ENCODE measurements at regions not wholly inside any gene's neighbourhood (a gene's known extent, or its start where the extent isn't known, plus 50 kb on each side); places are given as distances from the start of the nearest gene placed in this dataset.
"Not testable (repeated sequence)": the region's sequence is repeated elsewhere in the genome, so short reads cannot be mapped to it uniquely, and the experiment has no call there.

DNA sequence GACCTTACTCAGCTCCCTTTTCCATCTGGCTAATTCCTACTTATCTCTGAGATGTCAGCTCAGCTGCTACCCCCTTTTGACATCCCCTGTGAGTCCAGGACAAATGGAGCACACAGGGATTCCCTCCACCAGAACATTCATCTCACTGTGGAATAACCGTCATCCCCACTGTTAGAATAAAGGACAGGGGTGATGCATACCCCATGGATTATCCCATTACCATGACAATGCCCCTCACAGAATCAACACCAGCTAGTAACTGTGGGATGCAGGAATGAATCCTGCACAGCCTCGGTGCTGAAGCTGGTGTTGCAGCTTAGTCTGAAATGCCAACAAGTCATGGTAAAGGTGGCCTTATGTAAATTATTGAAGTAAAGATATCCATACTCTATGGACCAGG is 624.8 kb upstream of the RAB6C start:
- DNase-seq: no peak

- DNase-seq: no peak
Observed at GRCh38 chr2:129361688-129362087, 617.8 kb upstream of the RAB6C start.

GRCh38 chr2:129366263-129366662 is 613.2 kb upstream of the RAB6C start:
- no peak for DNase-seq

- DNase-seq: no peak
Observed at GRCh38 chr2:129367107-129367506, 612.4 kb upstream of the RAB6C start.

DNA sequence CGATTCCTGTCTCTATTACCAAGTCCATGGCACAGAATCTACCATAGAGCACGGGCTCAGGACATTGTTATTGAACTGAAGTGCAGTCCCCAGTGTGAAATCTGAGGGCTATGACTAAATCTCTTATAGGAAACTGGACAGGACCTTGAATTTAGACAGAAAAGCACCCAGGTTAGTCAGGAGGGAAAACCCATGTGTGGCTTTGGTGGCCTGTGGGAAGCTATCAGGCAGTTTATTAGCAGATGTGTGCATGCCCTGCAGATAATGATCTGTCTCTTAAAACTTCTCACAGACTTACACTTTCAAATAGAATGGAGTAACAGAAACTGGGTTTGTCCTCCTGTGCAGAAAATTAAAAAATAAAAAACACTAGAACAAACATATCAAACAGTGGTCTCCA is 610.0 kb upstream of the RAB6C start:
- DNase-seq: no peak

- no peak for DNase-seq
Observed at GRCh38 chr2:129374452-129374851, 605.0 kb upstream of the RAB6C start.

- DNase-seq: no peak
Observed at GRCh38 chr2:129375632-129376425, 603.6 kb upstream of the RAB6C start.

GRCh38 chr2:129376426-129377077 is 602.9 kb upstream of the RAB6C start:
- DNase-seq: no peak

DNA sequence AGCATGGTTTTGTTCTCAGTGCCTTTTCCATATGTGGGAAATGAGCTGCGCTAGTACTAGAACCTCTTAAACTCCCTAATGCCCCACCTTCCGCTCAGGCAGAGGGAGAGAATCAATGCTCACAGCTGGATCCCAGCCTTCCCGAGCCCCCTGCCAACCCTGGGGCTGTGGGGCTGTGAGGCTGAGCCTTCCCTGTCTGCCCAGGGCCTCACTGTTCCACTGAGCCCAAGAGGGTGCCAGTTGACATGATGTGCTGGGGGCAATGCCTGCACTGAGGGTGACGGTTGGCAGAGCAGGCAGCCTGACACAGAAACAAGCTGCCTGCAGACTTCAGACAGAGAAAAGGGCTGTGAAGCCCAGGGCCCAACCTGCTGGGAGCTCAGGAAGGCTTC is 602.4 kb upstream of the RAB6C start:
- DNase-seq: no peak

DNA sequence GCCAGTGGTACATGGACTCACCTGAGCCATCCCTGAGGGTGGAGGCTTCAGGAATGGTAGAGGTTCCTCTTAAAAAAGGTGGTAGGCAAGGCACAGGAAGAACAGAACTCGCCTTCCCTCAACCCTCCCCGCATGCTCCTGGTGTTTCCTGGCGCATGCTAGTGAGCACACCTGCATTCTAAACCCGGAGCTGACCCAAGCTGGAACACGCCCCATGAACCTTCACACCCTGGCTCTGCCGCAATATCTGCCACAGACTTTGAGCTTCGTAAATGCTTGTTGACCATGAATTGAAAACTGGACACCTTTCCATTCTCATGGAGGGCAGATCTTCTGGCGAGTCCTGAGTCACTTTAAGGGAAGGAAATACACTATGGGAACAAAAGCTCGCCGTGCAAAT is 601.3 kb upstream of the RAB6C start:
- no peak for DNase-seq

- no peak for DNase-seq
Observed at GRCh38 chr2:129379411-129379810, 600.1 kb upstream of the RAB6C start.

GRCh38 chr2:129381789-129382188 is 597.7 kb upstream of the RAB6C start:
- DNase-seq: no peak

DNA sequence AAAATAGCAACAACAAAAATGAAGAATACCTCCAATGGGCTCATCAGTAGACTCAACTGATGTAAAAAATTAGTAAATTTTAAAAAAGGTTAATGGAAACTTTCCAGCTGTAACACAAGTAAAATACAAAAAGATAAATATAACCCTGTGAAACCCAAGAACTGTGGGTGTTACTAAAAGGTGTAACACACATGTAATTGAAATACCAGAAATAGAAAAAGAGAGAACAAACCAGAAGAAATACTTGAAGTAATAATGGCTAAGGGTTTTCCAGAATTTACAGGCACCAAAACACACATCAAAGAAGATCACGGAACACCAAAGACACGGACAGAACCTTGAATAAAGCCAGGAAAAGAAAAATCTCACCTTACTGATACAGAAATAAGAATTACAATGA is 590.6 kb upstream of the RAB6C start:
- no peak for DNase-seq

DNA sequence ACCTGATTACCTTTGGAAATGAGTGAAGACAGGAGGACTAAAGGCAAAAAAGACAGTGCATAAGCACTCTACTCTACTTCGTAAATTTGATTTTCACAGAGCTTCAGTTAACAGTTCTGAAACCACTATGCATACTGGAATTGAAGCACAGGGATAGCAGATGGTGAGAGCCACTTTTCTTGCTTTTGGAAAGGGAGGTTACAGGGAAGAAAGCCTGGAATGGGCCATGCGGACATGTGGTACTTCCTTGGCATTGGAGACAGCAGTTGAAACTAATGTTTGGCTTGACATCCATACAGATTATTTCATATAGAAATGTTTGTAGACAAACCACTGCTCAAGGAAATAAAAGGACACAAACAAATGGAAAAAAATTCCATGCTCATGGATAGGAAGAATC is 585.6 kb upstream of the RAB6C start:
- no peak for DNase-seq

DNA sequence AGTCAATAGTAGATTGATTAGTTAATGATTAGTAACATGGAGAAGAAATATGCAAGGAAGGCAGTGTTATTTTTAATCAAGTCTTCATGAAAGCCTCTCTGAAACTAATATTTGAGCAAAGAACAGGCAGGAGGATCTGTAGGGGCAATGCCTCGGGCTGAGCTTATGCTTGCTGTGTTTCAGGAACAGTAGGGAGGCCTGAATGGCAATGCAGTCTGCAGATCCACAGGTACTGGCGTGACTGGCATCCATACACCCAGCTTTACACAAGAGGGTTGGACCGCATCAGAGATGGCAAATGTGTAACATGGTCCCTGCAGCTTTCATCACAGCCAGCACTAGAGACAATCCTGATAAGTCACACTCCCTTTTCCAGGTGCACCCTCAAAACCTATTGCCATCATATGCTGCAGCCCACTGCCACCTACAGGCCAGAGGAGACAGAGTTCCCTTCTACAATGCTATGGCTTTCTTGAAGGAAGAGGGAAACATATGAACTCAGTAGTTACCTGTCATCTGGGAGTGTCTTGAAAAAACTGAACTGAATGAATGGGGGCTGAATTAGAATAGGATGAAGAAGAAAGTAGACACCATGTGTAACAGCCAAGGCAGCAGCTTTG is 582.4 kb upstream of the RAB6C start:
- DNase-seq: no peak

DNA sequence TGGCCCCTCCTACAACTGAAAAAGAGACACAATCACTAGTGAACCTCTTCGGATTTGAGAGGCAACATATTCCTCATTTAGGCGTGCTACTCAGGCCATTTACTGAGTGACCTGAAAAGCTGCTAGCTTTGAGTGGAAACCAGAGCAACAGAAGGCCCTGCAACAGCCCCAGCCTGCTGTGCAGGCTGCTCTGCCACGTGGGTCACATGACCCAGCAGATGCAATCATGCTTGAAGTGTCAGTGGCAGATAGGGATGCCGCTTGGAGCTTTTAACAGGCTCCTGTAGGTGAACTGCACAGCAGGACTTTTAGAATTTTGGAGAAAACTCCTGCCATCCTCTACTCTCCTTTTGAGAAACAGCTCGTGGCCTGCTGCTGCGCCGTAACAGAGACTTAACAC is 578.6 kb upstream of the RAB6C start:
- no peak for DNase-seq

- DNase-seq: no peak
Observed at GRCh38 chr2:129402076-129402475, 577.4 kb upstream of the RAB6C start.

DNA sequence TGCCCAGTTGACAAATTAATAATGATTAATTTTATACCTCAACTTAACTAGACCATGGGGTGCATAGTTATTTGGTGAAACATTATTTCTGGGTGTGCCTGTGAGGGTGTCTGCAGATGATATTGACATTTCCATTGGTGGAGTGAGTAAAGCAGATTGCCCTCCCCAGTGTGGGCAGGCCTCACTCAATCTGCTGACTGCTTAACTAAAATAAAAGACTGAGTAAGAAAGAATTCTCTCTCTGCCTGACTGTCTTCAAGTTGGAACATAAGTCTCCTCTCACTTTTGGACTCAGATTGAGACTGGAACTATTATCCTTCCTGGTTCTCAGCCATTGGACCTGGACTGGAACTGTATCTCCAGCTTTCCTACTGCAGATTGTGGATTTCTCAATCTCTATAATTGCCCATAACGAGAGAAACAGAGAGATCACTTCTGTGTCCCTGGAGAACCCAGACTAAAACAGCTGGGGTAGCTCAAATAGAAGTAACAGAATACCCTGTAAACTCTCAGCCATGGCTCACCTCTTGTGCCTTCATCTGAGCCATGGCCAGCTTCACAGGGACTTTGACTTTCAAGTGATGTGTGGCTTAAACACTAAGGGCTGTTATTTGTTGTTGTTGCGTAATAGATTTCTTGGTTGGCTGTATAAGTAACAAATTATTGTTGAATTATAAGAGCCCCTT is 575.3 kb upstream of the RAB6C start:
- no peak for DNase-seq

DNA sequence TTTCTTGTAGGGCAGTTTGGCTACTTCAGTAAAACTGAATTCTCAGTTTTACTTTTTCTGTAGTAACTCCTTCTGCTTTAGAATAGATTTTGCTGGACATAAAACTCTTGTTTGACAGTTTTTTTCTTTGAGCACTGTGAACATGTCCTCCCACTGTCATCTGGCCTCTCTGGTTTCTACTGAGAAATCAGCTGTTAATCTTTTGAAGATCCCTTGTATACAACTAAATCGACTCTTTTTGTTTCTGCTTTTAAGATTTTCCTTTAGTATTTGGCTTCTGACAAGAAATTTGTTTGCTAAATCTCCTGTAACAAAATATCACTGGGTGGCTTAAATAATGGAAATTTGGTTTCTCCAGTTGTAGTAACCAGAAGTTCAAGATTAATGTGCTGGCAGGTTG is 570.9 kb upstream of the RAB6C start:
- DNase-seq: no peak

GRCh38 chr2:129417041-129417440 is 562.4 kb upstream of the RAB6C start:
- DNase-seq: not testable (repeated sequence)

GRCh38 chr2:129422028-129422427 is 557.4 kb upstream of the RAB6C start:
- no peak for DNase-seq

- DNase-seq: no peak
Observed at GRCh38 chr2:129428086-129428660, 551.3 kb upstream of the RAB6C start.

DNA sequence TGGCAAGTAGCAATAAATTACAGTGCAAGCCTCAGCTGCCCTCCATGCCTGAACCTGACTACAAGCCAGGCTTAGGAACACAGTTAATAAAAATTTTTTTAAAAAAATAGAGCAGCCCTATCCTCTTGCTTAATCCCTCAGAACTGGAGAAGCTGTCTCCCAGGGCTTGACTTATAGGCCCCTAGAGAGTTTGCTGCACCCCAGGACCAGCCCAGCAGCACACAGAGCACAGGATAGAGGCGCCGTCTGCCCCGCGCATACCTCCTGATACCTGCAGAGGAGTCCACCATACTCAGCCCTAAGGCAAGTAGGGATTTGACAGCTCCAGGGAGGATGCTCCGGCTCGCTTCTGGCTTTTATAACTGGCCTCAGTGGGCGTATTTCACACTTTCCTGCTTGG is 548.6 kb upstream of the RAB6C start:
- DNase-seq: no peak
